ENCODE measurements at regions not wholly inside any gene's neighbourhood (a gene's known extent, or its start where the extent isn't known, plus 50 kb on each side); places are given as distances from the start of the nearest gene placed in this dataset.

DNA sequence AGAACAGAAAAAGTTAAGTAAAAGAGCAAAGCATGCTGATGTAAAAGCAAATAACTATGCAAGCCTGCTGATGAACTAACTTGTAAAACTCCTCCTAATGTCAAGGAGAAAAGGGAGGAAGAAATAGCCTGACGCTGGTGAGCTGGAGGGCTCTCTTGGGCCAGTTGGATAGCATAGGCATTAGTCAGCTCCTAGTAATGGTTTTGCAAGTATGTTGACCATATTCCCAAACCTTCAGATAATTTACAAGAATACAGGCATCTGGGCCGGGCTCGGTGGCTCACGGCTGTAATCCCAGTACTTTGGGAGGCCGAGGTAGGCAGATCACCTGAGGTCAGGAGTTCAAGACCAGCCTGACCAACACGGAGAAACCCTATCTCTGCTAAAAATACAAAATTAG lies 871.4 kb downstream of the C12orf50 start:
- Mint-ChIP-seq H3K27ac (no peak overlapping the region), H3K9me3 (peaks cover 2% of the 10 kb centered on the region), H3K27me3 (no peaks in the 10 kb centered on the region), H3K4me3 (no peak overlapping the region), H3K36me3 (ENCODE audit: low read depth) (no peaks in the 10 kb centered on the region), H3K4me1 (no peaks in the 10 kb centered on the region)
- intact Hi-C loops (cut with micrococcal nuclease): no loop called here
- ATAC-seq (ENCODE audit: low read depth) (no peak), DNase-seq (no peak)
- ChIA-PET CTCF (no interaction called here), POLR2A (no interaction called here)
- TF ChIP-seq, protein P1, sequence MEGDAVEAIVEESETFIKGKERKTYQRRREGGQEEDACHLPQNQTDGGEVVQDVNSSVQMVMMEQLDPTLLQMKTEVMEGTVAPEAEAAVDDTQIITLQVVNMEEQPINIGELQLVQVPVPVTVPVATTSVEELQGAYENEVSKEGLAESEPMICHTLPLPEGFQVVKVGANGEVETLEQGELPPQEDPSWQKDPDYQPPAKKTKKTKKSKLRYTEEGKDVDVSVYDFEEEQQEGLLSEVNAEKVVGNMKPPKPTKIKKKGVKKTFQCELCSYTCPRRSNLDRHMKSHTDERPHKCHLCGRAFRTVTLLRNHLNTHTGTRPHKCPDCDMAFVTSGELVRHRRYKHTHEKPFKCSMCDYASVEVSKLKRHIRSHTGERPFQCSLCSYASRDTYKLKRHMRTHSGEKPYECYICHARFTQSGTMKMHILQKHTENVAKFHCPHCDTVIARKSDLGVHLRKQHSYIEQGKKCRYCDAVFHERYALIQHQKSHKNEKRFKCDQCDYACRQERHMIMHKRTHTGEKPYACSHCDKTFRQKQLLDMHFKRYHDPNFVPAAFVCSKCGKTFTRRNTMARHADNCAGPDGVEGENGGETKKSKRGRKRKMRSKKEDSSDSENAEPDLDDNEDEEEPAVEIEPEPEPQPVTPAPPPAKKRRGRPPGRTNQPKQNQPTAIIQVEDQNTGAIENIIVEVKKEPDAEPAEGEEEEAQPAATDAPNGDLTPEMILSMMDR (IDR thresholded peaks at IDR 0.05): no peak

DNA sequence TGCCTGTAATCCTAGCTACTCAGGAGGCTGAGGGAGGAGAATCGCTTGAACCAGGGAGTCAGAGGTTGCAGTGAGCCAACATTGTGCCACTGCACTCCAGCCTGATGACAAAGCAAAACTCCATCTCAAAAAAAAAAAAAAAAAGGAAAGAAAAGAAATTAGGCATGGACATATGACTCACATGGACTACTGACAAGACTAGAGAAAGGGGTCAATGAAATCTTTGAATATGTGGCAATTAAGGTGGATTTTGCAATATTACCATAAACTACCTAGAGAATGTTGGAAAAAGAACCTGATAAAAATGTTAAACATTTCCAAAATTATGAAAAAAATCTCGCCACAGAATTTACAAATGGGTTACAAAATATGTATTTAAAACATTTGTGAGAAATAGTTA lies 873.6 kb downstream of the C12orf50 start:
- POLR2A ChIA-PET: no interaction called here
- H3K27ac Mint-ChIP-seq: no peak overlapping the region
- no peaks in the 10 kb centered on the region for H3K27me3 Mint-ChIP-seq
- H3K36me3 Mint-ChIP-seq (ENCODE audit: low read depth): no peaks in the 10 kb centered on the region
- ATAC-seq (ENCODE audit: low read depth) (no peak), DNase-seq (no peak)
- CTCF ChIA-PET: no interaction called here
- H3K4me3 Mint-ChIP-seq: no peak overlapping the region
- intact Hi-C loops (cut with micrococcal nuclease): no loop called here
- peaks cover 2% of the 10 kb centered on the region for H3K9me3 Mint-ChIP-seq
- no peaks in the 10 kb centered on the region for H3K4me1 Mint-ChIP-seq
- TF ChIP-seq, protein P1 (IDR thresholded peaks at IDR 0.05): no peak

DNA sequence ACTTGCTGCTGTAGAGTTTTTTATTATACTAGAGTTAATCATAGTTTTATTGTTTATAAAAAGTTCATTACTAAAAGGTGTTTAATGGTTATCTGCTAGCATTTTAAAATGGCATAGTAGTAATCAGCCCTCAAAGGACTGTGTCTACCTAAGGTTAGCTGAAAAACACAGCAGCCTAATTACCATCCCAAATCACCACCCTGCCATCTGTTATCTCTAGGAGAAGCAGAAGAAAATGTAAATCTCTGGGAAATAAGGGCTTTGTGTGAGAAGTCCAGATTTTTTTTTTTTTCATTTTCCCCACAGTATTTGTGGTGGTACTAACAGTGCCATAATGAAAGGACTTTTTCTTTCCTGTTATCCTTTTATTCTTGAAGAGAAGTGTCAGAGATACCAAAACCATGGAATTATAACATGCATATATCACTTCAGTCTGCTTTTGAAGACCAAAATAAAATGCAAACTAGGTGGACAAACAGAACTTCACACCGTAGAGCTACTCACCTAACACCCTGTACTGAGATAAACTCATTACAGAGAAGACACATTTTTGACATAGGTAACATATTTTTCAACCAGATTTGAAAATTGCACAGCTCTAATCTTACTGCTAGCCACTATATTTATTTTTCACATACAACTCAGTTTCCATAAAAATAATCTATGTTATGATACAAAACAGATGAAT lies 876.2 kb downstream of the C12orf50 start:
- DNase-seq (no peak), ATAC-seq (ENCODE audit: low read depth) (no peak)
- Mint-ChIP-seq H3K9me3 (peaks cover 2% of the 10 kb centered on the region), H3K36me3 (ENCODE audit: low read depth) (no peaks in the 10 kb centered on the region), H3K27ac (no peak overlapping the region), H3K4me3 (no peak overlapping the region), H3K4me1 (no peaks in the 10 kb centered on the region), H3K27me3 (no peaks in the 10 kb centered on the region)
- intact Hi-C loops (cut with micrococcal nuclease): no loop called here
- TF ChIP-seq, protein P1 (IDR thresholded peaks at IDR 0.05): no peak
- CTCF ChIA-PET: no interaction called here
- POLR2A ChIA-PET: no interaction called here

DNA sequence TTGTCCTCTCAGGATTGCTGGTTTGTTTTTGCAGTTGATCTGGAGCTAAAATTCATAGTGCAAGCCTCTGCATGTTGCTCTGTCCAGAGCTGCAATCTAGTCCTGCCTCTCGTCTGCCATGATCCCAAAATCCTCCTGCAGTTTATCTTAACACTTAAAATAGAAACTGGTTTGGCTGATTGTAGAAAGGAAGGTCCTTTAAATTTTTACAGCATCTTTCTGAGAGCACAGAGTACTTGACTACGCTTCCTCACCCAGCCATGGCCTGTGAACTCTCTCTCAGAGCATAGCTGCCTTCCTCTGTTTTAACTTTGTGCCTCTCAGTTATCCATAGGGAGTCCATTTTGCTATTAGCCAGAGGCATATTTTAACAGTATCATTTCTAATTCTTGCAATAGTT lies 877.1 kb downstream of the C12orf50 start:
- ATAC-seq (ENCODE audit: low read depth): no peak
- no peak overlapping the region for H3K27ac Mint-ChIP-seq
- H3K4me3 Mint-ChIP-seq: no peak overlapping the region
- TF ChIP-seq, protein P1 (IDR thresholded peaks at IDR 0.05): no peak
- H3K9me3 Mint-ChIP-seq: peaks cover 2% of the 10 kb centered on the region
- intact Hi-C loops (cut with micrococcal nuclease): no loop called here
- CTCF ChIA-PET: no interaction called here
- POLR2A ChIA-PET: no interaction called here
- no peak for DNase-seq
- H3K36me3 Mint-ChIP-seq (ENCODE audit: low read depth): no peaks in the 10 kb centered on the region
- H3K4me1 Mint-ChIP-seq: no peaks in the 10 kb centered on the region
- H3K27me3 Mint-ChIP-seq: no peaks in the 10 kb centered on the region

DNA sequence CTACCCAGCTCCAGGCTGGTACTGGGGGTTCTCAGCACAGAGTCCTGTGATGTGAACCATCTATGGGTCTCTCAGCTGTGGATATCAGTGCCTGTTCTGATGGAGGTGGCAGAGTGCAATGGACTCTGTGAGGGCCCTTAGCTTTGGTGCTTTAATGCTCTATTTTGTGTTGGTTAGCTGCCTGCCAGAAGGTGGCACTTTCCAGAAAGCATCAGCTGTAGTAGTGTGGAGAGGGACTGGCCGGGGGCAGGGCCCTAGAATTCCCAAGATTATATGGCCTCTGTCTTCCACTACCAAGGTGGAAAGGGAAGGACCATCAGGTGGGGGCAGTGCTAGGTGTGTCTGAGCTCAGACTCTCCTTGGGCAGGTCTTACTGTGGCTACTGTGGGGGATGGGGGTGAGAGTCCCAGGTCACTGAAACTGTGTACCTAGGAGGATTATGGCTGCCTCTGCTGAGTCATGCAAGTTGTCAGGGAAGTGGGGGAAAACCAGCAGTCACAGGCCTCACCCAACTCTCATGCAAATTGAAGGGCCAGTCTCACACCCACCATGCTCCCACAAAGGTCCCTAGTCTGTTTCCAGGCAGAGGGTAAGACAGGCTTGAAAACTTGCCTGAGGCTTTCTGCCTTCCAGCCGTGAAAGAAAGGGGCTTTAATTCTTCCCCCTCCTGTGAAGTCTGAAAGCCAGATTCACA lies 878.1 kb downstream of the C12orf50 start:
- intact Hi-C loops (cut with micrococcal nuclease): no loop called here
- Mint-ChIP-seq H3K4me1 (no peaks in the 10 kb centered on the region), H3K27me3 (no peaks in the 10 kb centered on the region), H3K4me3 (no peak overlapping the region), H3K36me3 (ENCODE audit: low read depth) (no peaks in the 10 kb centered on the region), H3K27ac (no peak overlapping the region), H3K9me3 (peaks cover 2% of the 10 kb centered on the region)
- DNase-seq (no peak), ATAC-seq (ENCODE audit: low read depth) (no peak)
- TF ChIP-seq, protein P1 (IDR thresholded peaks at IDR 0.05): no peak
- CTCF ChIA-PET: no interaction called here
- POLR2A ChIA-PET: no interaction called here
